NT2/D1 (cell line): ENCODE measurements at regions not wholly inside any gene's neighbourhood (a gene's known extent, or its start where the extent isn't known, plus 50 kb on each side); places are given as distances from the start of the nearest gene placed in this dataset.

Experiments
- DNase-seq: peaks from one replicate; pipeline ENCODE4 v3.0.0-alpha.2; 2011; ENCODE audit warnings: low read depth, low spot score
- H3K27me3 ChIP-seq: 2 replicates; pipeline ENCODE4 v1.6.0; 2011; ENCODE audit warnings: mild to moderate bottlenecking; ENCODE audit not compliant: insufficient read length, insufficient read depth
- H3K36me3 ChIP-seq: 2 replicates; pipeline ENCODE4 v1.6.1; 2011; ENCODE audit warnings: mild to moderate bottlenecking, low read length, mixed read lengths; ENCODE audit not compliant: insufficient read depth, insufficient read length
- H3K4me1 ChIP-seq: 2 replicates; pipeline ENCODE4 v1.5.1; 2011; ENCODE audit not compliant: insufficient read depth, insufficient read length
- H3K4me3 ChIP-seq: 2 replicates; pipeline ENCODE4 v1.5.1; 2011; ENCODE audit warnings: low read depth; ENCODE audit not compliant: insufficient read length
- H3K9ac ChIP-seq: 2 replicates; pipeline ENCODE4 v1.6.0; 2011; ENCODE audit warnings: low read depth; ENCODE audit not compliant: insufficient read length
- H3K9me3 ChIP-seq: 2 replicates; pipeline ENCODE4 v1.5.1; 2011; ENCODE audit warnings: mild to moderate bottlenecking, low read length; ENCODE audit not compliant: insufficient read depth
- SUZ12 ChIP-seq: IDR thresholded peaks from 2 replicates; pipeline ENCODE4 v1.6.1; 2011; ENCODE audit not compliant: insufficient read length, insufficient read depth; ENCODE audit errors: extremely low read depth
- YY1 ChIP-seq: IDR thresholded peaks from 2 replicates; pipeline ENCODE4 v1.6.1; 2011; ENCODE audit not compliant: insufficient read length, insufficient read depth
- ZNF274 ChIP-seq: IDR thresholded peaks from 2 replicates; pipeline ENCODE4 v1.6.1; 2011; ENCODE audit warnings: mild to moderate bottlenecking, low read depth, low read length

DNA sequence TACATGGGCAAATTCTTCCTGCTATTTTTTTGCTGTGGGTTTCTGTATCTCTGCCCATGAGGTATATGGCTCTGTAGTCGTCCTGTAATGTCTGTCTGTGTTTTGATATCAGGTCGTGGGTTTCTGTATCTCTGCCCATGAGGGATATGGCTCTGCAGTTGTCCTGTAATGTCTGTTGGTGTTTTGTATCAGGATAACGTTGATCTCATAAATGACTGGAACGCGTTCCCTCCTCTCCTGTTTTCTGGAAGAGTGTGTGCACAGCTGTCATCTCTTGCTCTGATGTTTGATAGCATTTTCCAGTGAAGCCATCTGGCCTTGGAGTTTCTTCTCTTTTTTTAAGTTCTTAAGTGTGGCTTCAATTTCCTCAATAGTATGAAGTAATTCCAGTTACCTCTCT is 57.2 kb downstream of the SOX1 start:
- Histone ChIP-seq H3K36me3 (no peaks in the 10 kb centered on the region), H3K4me1 (no peaks in the 10 kb centered on the region), H3K9me3 (no peaks in the 10 kb centered on the region), H3K4me3 (no peak overlapping the region), H3K27me3 (peaks cover 5% of the 10 kb centered on the region), H3K9ac (no peak overlapping the region)
- no peak for DNase-seq
- TF ChIP-seq SUZ12, result no peak
- TF ChIP-seq YY1, result no peak
- no peak for TF ChIP-seq ZNF274

DNA sequence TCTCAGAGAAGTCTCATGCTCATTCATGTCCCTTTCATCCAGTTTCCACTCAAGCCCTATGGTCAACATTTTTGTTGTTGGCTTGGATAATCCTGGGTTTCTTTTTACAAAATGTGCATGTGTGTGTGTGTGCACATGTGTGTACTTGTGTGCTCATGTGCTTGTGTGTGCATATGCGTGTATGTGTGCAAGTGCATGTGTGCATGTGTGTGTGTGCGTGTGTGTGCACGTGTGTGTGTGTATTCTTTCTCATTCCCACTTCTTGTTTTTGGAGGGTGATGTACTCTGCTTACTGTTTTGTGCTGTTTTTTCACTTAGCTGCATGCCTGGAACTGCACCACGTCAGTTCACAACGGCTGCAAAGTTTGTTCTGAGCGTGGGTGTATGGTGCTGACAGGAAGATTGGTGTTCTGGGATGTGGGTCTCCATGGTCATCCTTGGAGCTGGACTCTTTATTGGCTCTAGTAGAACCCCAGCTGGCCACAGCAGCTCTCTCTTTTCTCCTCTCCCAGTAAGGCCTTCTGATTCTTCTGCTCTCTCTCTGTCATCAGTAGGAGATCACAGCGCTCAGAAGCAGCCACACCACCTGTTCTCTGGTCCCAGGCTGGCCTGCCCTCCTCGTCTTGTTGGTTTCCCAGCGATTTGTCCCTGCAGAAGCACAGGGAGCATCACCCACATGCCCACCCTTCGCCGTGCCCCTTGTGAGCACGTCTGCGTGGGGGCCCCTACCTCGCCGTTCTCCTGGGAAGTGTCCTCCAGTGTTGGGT is 60.8 kb downstream of the SOX1 start:
- DNase-seq, result no peak
- H3K9me3 ChIP-seq, result no peaks in the 10 kb centered on the region
- no peaks in the 10 kb centered on the region for H3K4me1 ChIP-seq
- H3K9ac ChIP-seq, result no peak overlapping the region
- no peaks in the 10 kb centered on the region for H3K36me3 ChIP-seq
- H3K4me3 ChIP-seq, result no peak overlapping the region
- TF ChIP-seq SUZ12 (no peak), ZNF274 (no peak), YY1 (no peak)
- H3K27me3 ChIP-seq, result no peaks in the 10 kb centered on the region

DNA sequence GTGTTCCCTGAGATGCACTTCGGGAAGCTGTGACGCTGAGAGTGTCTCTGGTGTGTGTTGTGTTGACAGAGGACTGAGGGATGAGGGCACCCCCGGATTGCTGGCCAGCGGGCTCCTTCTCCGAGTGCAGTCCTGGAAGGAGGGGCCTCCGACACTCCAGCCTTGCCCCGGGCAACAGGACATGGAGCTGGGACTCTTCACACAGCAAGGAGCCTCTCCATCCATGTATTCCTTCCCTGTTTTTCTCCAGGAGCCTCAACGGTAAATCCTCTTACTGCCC is 61.3 kb downstream of the SOX1 start:
- TF ChIP-seq YY1 (no peak), SUZ12 (no peak), ZNF274 (no peak)
- H3K4me1 ChIP-seq, result no peaks in the 10 kb centered on the region
- no peaks in the 10 kb centered on the region for H3K9me3 ChIP-seq
- H3K36me3 ChIP-seq, result no peaks in the 10 kb centered on the region
- DNase-seq, result no peak
- H3K27me3 ChIP-seq, result no peaks in the 10 kb centered on the region
- no peak overlapping the region for H3K9ac ChIP-seq
- H3K4me3 ChIP-seq, result no peak overlapping the region

DNA sequence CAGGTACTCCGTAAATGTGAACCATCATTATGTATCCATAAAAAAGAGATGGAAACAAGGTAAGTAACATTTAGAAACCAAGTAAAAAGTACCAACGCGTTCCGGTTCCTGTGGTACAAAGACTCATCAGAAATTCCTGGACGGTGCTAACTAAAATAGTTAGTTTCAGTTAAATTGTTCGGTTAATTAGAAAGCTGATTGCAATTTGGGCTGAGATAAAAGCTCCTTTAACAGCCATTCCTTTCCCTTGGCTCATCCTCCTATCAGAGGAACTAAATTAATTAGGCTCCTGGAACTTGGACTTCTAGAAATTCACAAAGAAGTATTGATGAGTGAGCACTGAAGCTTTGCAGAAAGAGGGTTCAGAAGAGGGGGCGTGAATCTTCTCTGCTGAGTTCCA is 63.5 kb downstream of the SOX1 start:
- H3K27me3 ChIP-seq, result no peaks in the 10 kb centered on the region
- no peak for DNase-seq
- no peaks in the 10 kb centered on the region for H3K4me1 ChIP-seq
- no peak overlapping the region for H3K9ac ChIP-seq
- no peak for TF ChIP-seq YY1
- no peak for TF ChIP-seq SUZ12
- TF ChIP-seq ZNF274, result no peak
- H3K9me3 ChIP-seq, result no peaks in the 10 kb centered on the region
- H3K36me3 ChIP-seq, result no peaks in the 10 kb centered on the region
- H3K4me3 ChIP-seq, result no peak overlapping the region

DNA sequence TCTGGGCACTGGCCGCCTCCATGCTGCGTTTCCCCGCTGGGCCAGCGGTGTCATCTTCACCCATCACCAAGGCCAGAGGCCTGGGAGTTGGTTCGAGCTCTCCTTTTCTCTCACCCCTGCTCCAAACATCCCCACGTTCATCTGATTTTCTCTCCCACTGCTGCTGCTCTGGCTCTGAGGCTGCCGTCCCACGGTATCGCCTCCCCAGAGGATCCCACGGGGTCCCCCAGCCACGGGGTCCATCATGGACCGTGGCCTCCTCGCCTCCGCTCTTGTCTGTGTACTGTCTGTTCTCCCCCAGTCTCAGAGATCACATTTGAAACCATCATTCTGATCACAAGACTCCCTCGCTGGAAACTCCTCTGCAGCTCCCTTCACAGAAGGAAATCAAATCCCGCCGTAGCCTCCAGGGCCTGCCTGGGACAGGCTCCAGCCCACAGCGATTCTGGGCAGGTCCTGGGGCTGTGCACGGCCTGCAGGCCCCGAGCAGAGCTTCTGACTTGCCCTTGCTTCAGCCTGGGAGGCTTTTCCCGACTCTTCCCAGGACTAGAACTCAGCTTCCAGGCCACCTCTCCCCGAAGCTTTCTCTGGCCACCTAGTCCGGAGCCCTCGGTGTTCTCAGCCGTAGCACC is 64.2 kb downstream of the SOX1 start:
- no peaks in the 10 kb centered on the region for H3K27me3 ChIP-seq
- no peak overlapping the region for H3K9ac ChIP-seq
- TF ChIP-seq YY1, result no peak
- H3K36me3 ChIP-seq, result no peaks in the 10 kb centered on the region
- DNase-seq, result no peak
- H3K4me3 ChIP-seq, result no peak overlapping the region
- H3K4me1 ChIP-seq, result no peaks in the 10 kb centered on the region
- no peaks in the 10 kb centered on the region for H3K9me3 ChIP-seq

DNA sequence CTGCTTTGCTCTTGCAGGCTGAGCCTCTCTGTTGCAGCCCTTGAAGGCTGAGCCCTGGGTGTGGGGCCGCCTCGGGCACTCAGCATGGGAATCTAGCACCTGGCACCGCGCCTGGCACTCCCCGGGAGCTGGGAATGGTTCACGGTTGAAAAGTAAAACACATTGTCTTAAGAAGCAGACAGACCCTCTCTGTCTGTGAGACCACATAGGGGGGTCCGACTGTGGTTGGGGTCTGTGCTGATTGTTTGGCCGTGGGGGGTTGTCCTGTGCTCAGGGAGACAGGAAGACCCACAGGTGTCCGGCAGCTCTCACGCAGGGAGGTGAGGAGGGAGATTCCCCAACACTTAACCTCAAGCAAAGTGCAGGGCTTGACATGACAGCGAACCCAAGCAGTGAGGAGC is 64.8 kb downstream of the SOX1 start:
- Histone ChIP-seq H3K4me1 (no peaks in the 10 kb centered on the region), H3K36me3 (no peaks in the 10 kb centered on the region), H3K4me3 (no peak overlapping the region), H3K9ac (no peak overlapping the region), H3K27me3 (no peaks in the 10 kb centered on the region), H3K9me3 (no peaks in the 10 kb centered on the region)
- no peak for TF ChIP-seq ZNF274
- TF ChIP-seq YY1, result no peak
- no peak for TF ChIP-seq SUZ12
- DNase-seq, result no peak

DNA sequence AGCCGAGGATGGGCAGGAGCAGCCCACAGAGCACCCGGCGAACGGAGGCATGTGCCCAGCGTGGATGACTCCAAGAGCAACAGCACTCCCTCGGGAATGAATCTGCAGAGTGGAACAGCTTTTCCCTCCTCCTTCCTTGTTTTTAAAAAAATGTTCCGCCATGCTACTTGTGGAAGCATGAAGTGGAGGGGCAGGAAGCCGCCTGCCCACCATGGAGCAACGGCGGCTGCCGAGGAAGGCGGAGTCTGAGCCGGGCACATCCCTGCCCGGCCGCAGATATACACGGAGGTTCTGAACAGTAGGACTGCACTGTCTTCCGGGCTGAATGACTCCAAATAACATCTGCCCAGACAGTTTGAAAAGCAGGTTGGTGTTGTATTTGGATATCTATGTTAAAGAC is 65.2 kb downstream of the SOX1 start:
- Histone ChIP-seq H3K36me3 (no peaks in the 10 kb centered on the region), H3K9ac (no peak overlapping the region), H3K4me1 (no peaks in the 10 kb centered on the region), H3K27me3 (no peaks in the 10 kb centered on the region), H3K4me3 (no peak overlapping the region), H3K9me3 (no peaks in the 10 kb centered on the region)
- TF ChIP-seq YY1, result no peak
- TF ChIP-seq SUZ12, result no peak
- TF ChIP-seq ZNF274, result no peak
- no peak for DNase-seq
